GM03348 (cell line): ENCODE measurements at regions not wholly inside any gene's neighbourhood (a gene's known extent, or its start where the extent isn't known, plus 50 kb on each side); places are given as distances from the start of the nearest gene placed in this dataset.

Experiments used
- DNase-seq: peaks from one replicate; pipeline ENCODE4 v3.0.0; 2012; ENCODE audit warnings: low spot score

DNA sequence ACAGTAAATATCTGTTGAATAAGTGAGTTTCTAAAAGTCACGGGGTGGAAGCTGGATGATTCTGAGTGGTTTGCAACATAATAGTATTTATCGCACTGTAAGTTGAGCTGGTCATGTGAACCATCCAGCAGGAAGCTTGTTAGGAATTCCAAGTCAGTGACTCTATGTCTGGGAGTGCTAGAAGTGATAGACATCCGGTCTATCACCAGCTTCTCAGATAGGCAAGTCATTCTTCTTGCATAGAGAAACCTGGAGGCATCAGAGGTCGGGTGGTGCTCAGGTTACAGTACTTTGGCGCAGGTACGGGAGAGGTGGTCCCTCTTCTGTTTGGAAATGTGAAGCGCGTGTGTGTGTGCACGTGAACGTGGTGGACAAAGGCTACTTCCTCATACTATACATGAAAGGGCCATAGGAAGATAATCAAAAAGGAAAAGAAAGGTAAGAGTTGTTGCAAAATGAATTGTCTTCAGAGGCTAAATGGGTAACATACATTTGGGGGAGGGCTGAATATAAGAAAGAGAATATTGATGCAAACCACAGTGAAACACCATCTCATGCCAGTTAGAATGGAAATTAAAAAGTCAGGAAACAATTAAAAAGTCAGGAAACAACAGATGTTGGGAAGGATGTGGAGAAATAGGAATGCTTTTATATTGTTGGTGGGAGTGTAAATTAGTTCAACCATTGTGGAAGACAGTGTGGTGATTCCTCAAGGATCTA lies 299.3 kb upstream of the ZFP64 start:
- DNase-seq, result peak; percentile 77

DNA sequence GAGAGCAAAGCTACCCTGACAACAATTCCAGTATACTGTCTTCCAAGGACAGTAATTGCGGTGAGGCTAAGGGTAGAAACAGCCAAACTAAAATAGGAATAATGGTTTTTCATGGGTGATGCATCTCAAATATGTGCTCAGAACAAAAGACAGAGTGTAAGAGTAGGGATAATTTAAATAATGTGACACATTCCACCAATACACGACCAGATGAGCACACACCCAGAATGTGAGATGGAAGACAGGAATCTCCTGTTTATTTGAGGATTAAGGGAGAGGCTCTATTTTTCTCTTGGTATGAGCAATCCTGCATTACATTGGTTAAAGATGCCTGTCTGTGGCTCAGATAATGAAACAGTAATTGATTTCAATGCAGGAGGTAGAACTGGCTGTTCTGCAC lies 292.9 kb upstream of the ZFP64 start:
- DNase-seq, result peak; percentile 79

DNA sequence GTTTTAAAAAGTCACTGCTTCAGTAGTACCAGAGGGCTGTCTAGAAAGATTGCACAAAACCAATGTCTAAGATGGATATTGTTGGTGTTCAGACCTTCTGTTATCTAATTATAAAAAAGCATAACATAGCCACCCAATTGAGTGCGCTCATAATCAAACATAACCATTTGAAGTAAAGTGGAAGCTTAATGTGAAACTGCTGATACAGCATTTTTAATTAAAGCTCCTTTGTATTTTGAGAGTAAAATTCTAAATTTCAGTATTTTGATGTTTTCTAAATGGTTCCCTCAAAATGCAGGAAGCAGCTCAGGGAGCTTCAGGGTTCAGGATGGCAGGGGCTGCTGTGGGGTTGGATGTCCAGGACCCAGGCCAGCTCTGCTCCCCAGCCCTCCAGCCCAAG lies 291.8 kb upstream of the ZFP64 start:
- no peak for DNase-seq

- DNase-seq, result no peak
Measured at GRCh38 chr20:52482044-52482443, 290.5 kb upstream of the ZFP64 start.

DNA sequence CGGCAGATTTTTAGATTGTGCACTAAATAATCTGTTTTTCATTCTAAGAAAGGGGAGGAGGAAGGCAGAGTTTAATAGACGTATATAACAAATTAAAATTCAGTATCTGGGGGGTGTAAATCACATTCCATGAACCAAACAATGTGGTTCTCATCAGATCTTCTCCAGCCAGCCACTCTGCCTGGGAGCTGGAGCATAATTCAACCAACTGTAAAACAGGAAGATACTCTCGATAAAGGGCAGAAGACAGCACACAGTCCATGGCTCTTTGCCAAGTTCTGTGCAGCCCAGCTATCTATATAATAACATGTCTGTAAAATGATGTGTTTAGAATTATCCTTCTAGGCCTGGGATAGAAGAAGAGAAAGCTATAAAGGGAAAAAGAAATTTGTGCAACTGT lies 289.9 kb upstream of the ZFP64 start:
- DNase-seq, result no peak

- no peak for DNase-seq
Measured at GRCh38 chr20:52476074-52476750, 284.6 kb upstream of the ZFP64 start.

DNA sequence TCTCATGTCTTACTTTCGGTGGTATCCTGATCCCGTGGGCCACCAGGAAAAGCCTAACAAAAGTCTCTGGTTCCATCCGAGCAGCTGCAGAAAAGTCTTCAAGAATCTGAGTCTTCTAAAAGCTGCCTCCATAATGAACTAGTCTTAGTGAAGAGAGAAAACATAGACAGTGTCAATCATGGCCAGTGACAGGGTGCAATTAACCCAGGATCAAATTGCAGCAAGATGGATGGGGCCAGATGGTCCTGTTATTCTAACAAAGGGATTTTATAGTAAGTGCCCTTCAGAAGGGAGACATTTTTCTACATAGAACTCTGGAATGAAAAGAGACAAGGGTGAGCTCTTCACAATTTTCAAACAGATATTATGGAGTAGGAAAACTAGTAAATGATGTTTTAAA lies 281.6 kb upstream of the ZFP64 start:
- DNase-seq, result no peak

GRCh38 chr20:52470561-52470960 lies 279.0 kb upstream of the ZFP64 start:
- no peak for DNase-seq

- no peak for DNase-seq
Measured at GRCh38 chr20:52469128-52469527, 277.5 kb upstream of the ZFP64 start.

DNA sequence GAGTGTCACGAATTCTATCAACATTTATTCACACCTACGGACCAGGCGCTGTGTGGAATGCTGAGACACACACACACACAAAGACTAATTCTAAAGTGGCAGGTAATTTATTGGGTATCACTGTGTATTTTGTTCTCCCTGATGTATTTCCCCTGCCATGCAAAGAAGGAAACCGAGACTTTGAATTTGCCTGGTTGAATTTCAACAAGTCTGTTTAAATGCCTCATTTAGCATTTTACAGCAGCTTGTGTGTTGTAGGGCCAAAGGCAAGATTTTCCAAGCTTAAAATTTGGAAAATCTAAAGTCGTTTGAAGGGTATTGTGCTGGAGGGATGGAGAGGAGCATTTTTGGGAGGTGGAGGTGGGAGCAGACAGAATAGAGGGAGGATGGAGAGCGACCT lies 274.4 kb upstream of the ZFP64 start:
- no peak for DNase-seq

GRCh38 chr20:52461582-52461981 lies 270.0 kb upstream of the ZFP64 start:
- DNase-seq, result no peak

GRCh38 chr20:52459150-52459549 lies 267.6 kb upstream of the ZFP64 start:
- DNase-seq, result no peak

- no peak for DNase-seq
Measured at GRCh38 chr20:52457826-52458225, 266.2 kb upstream of the ZFP64 start.

GRCh38 chr20:52454660-52455059 lies 263.1 kb upstream of the ZFP64 start:
- DNase-seq, result peak; percentile 60

GRCh38 chr20:52448513-52449232 lies 257.1 kb upstream of the ZFP64 start:
- DNase-seq, result no peak

DNA sequence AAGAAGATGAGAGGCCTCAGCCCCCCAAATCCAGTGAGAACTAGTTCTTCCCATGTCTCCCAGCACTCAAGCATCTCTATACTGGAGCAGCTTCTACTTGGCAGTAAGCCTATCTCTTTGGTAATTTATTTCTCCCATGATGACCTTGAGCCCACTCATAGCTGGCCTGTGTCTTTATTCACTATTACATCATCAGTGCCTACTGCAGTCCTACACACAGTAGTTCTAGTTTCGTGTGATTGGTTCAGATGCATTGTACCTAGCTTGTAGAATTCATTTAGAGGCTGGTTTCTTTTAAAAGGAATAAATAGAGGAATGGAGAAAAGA lies 255.6 kb upstream of the ZFP64 start:
- DNase-seq, result no peak

DNA sequence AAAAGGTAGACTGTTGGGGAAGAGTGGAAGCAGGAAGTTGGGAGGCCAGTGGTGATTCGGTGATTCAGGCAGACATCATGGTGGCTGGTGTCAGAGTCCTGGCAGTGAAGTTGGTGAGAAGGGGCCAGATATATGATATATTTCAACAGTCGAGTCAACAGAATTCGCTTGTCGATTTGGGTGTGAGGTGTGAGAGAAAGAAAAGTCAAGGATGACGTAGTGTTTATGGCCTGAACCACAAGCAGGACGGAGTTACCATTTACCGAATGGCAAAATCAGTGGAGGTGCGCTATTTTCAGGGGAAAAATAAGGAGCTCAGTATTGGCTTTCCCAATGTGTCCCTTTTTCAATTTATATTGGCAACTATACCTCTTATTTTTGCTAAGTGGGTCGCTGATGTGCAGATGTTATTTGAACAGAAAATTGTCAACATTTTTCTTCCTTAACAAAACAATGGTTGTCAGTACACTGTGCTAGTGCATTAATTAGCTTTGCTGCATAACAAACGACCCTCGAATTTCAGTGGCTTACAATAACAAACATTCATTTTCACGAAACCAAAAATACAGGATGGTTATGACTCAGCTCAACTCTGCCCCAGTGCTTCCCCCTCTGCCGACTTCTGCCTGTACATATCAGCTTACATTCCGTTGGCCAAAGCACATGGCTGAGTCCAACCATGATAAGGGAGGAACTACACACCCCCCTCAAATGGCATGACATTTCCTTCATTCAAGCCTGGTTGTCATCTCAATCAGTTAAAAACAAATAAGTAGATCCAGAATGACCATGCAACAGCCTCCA lies 255.0 kb upstream of the ZFP64 start:
- no peak for DNase-seq

GRCh38 chr20:52444455-52444854 lies 252.9 kb upstream of the ZFP64 start:
- DNase-seq, result no peak

GRCh38 chr20:52443874-52444273 lies 252.3 kb upstream of the ZFP64 start:
- no peak for DNase-seq

DNA sequence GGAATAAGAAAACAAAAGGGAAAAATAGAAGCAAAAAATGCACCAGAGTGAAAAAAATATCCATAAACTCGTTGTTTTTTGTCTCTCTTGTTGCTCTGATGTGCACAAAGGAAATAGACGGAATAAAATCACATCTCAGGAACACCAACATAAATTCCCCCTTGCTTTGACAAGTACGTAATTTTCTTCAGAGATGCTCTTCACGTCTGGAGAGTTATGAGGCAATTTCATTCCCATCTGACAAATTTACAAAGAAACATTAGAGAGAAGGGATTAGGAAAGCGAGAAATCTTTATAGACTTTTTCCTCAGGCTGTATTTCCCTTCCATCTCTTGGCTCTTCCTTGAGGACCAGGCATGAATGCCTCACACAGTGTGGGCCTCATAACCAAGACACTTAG lies 250.1 kb upstream of the ZFP64 start:
- no peak for DNase-seq

DNA sequence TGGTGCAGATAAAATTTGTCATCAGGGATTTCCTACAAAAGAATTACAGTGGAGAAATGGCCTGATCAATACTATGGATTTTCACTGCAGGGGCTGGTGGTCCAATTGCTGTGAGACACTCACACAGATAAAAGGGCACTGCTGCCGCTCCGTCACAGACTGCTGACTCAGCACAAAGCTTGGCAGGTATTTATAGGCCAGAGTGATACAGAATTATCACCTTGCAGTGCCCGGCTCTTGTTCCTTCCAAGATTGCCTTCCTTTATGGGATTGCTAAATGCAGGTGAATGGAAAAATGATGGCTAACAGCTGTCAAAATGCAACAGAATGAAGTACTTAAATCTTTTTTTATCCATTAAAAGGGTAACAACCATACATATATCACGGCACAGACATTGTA lies 247.8 kb upstream of the ZFP64 start:
- DNase-seq, result no peak

DNA sequence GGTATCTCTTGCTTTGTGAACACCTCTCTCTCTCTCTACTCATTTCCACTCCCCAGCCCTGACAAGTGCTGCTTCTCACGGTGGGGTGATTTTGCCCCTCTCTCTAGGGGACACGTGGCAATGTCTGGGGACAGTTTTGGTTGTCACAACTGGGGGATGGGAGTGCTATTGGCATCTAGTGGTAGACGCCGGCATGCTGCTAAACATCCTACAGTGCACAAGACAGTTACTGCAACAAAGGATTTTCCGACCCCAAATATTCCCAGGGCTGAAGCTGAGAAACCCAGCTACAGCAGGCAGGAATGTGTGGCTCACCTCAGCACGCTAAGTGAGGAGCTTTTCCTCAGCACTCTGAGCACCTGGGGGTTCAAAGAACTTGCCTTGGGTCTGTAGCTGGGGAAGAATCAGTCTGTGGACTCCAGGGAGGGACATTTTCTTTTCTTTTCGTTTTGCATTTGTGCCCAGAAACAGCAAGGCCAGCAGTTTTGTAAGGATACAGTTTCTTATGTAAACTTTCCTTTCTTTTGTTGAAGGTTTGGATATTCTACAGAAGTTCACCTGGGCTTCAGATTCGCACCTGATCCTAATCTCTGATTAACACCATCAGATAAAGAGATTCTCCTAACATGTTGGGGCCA lies 246.9 kb upstream of the ZFP64 start:
- no peak for DNase-seq
